Bronchial epithelial cell (primary cell): ENCODE measurements at regions not wholly inside any gene's neighbourhood (a gene's known extent, or its start where the extent isn't known, plus 50 kb on each side); places are given as distances from the start of the nearest gene placed in this dataset.

Source experiments
- DNase-seq: peaks from one replicate; pipeline ENCODE4 v3.0.0-alpha.2; 2010; ENCODE audit warnings: low read depth
- FAIRE-seq: peaks from 2 replicates; lab custom pipeline; 2011; peaks lifted over from hg19 to GRCh38; lab: Jason Lieb, UNC
- H3K27me3 ChIP-seq: 2 replicates; pipeline ENCODE4 v1.5.1; 2011; ENCODE audit warnings: low read length; ENCODE audit not compliant: control insufficient read depth, insufficient read depth
- H3K36me3 ChIP-seq: 2 replicates; pipeline ENCODE4 v1.5.1; 2011; ENCODE audit warnings: low read length; ENCODE audit not compliant: control insufficient read depth, insufficient read depth
- H3K4me3 ChIP-seq: 2 replicates; pipeline ENCODE4 v1.5.1; 2011; ENCODE audit warnings: mild to moderate bottlenecking, low read depth, low read length, control low read depth
- TF ChIP-seq, protein P1 (sequence below): IDR thresholded peaks from 2 replicates; pipeline ENCODE4 v1.5.1; 2011; ENCODE audit warnings: mild to moderate bottlenecking, moderate library complexity, low read length, control low read depth, inconsistent platforms; ENCODE audit not compliant: insufficient read depth, severe bottlenecking

DNA sequence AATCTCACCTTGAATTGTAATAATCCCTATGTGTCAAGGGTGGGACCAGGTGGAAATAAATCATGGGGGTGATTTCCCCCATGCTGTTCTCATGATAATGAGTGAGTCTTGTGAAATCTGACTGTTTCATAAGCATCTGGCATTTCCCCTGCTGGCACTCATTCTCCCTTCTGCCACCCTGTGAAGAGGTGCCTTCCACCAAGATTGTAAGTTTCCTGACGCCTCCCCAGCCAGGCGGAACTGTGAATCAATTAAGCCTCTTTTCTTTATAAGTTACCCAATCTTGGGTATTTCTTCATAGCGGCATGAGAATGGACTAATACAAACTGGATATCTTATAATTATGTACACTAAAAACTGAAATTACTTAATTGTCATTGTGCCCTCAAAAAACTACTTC lies 189.2 kb upstream of the API5 start:
- FAIRE-seq (no peak), DNase-seq (no peak)
- Histone ChIP-seq H3K36me3 (no peaks in the 10 kb centered on the region), H3K4me3 (no peak overlapping the region), H3K27me3 (no peaks in the 10 kb centered on the region)
- TF ChIP-seq, protein P1, sequence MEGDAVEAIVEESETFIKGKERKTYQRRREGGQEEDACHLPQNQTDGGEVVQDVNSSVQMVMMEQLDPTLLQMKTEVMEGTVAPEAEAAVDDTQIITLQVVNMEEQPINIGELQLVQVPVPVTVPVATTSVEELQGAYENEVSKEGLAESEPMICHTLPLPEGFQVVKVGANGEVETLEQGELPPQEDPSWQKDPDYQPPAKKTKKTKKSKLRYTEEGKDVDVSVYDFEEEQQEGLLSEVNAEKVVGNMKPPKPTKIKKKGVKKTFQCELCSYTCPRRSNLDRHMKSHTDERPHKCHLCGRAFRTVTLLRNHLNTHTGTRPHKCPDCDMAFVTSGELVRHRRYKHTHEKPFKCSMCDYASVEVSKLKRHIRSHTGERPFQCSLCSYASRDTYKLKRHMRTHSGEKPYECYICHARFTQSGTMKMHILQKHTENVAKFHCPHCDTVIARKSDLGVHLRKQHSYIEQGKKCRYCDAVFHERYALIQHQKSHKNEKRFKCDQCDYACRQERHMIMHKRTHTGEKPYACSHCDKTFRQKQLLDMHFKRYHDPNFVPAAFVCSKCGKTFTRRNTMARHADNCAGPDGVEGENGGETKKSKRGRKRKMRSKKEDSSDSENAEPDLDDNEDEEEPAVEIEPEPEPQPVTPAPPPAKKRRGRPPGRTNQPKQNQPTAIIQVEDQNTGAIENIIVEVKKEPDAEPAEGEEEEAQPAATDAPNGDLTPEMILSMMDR: no peak

DNA sequence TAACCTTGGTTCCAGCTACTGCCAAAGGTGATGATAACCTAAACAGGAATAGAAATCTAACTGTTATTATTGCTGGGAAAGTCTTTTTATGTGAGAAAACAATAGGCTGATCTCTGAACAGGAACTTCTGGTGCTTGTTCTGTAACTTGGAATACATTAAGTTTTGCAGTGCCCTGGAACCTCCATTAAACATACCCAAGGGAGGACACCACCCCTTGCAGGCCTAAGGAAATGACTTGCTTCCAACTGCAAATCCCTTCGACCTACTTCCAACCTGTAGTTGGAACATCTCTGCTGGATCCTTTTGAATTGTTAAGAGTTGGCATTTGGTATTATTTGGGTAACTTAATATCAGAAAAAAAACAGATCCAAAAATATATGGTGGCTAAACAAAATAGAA lies 188.4 kb upstream of the API5 start:
- no peaks in the 10 kb centered on the region for H3K27me3 ChIP-seq
- no peaks in the 10 kb centered on the region for H3K36me3 ChIP-seq
- no peak for DNase-seq
- TF ChIP-seq, protein P1: no peak
- no peak for FAIRE-seq
- no peak overlapping the region for H3K4me3 ChIP-seq

DNA sequence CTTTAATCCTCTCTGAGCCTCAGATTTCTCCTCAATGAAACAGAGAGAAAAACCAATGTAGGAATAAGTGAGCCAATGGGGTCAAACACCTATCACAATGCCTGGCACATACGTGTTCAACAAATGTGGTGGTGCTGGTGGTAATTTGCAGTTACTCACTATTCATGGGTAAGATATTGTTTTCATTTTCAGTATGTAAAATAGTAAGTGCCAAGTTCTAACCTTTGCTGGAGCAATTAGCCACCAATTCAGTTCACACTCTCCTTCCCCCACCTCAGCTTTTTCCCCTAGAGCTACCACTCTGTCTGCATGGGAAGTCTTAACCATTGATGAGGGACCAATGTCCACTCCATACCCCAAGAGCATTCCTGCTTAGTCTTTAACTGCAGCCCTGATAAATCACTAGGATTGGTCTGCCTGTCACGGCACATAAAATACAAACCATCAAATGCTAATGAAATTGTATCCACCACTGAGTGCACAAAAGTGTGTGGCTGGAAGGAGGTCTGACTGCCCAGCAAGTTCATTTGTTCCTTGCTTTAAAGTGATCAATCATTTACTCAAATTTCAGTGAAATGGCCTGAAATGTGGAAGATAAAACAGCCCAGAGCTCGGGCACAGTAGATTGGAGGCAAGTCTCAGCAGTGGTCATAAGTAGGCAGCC lies 187.4 kb upstream of the API5 start:
- Histone ChIP-seq H3K27me3 (no peaks in the 10 kb centered on the region), H3K4me3 (no peak overlapping the region), H3K36me3 (no peaks in the 10 kb centered on the region)
- TF ChIP-seq, protein P1: no peak
- no peak for FAIRE-seq
- DNase-seq: no peak

DNA sequence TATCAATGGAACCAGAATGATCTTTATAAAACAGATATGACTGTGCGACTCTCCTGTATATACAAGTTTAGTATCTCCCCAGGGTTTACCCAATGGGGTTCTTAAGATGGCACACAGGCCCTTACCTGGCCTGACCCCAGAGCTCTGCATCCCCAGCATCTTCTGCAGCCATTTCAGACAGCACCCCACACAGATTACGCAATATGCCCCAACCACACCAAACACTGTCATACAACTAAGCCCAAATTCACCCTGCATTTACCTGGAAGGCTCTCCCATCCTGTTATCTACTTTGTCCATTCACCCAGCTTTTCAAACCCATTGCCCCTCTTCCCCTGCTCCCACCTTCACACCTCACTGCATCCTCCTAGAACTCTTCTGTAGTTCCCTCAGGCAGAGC lies 182.5 kb upstream of the API5 start:
- no peak for DNase-seq
- H3K36me3 ChIP-seq: no peaks in the 10 kb centered on the region
- no peak overlapping the region for H3K4me3 ChIP-seq
- FAIRE-seq: no peak
- H3K27me3 ChIP-seq: no peaks in the 10 kb centered on the region
- TF ChIP-seq, protein P1: no peak

DNA sequence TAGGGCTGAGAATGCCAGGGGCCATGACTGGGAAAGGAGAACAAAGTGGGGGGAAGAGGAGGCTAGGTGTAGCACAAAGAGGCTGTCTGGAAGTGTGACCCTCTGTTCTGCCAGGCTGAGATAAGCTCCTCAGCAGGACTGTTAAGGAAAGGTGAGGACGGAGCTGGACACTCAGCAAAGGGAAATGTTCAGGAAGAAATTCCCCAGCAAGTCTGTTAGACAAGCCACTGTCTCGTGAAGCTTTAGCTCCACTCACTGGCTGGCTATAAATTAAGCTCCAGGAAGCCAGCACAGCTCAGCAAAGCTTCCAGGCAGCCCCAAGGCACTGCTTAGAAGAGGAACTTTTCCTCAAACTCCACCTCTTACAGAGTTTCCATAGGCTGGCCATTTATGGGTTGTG lies 181.2 kb upstream of the API5 start:
- Histone ChIP-seq H3K36me3 (no peaks in the 10 kb centered on the region), H3K27me3 (no peaks in the 10 kb centered on the region), H3K4me3 (no peak overlapping the region)
- TF ChIP-seq, protein P1: no peak
- FAIRE-seq (no peak), DNase-seq (no peak)
